ENCODE measurements at regions not wholly inside any gene's neighbourhood (a gene's known extent, or its start where the extent isn't known, plus 50 kb on each side); places are given as distances from the start of the nearest gene placed in this dataset.

GRCh38 chr4:163816494-163816893 is 322.0 kb downstream of the TMA16 start:
- TF ChIP-seq CTCF (IDR thresholded peaks at IDR 0.05) = no peak
- no peak for TF ChIP-seq POLR2A (IDR thresholded peaks at IDR 0.05)

Measured in heart left ventricle (tissue), 13 donors.